ENCODE measurements at regions not wholly inside any gene's neighbourhood (a gene's known extent, or its start where the extent isn't known, plus 50 kb on each side); places are given as distances from the start of the nearest gene placed in this dataset.
"Not testable (repeated sequence)": the region's sequence is repeated elsewhere in the genome, so short reads cannot be mapped to it uniquely, and the experiment has no call there.

DNA sequence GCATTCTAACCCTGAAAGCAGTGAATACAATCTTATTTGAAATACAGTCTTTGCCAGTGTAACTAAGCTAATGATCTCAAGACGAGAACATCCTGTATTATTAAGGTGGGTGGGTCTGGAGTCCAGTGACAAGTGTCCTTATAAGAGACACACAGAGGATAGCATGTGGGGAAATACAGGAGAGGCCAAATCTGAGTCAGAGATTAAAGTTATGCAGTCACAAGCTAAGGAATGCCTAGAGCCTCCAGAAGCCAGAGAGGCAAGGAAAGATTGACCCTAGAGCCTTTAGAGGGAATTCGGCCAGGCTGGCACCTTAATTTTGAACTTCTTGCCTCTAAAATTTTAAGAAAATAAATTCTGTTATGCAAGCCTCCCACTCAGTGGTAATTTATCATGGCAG, 87.5 kb upstream of the HGF start:
- CTCF ChIA-PET, result no interaction called here
- WGBS (ENCODE audit: insufficient coverage), result 100% methylated on average over 1 of the region's 2 CpGs
- POLR2A ChIA-PET, result no interaction called here

DNA sequence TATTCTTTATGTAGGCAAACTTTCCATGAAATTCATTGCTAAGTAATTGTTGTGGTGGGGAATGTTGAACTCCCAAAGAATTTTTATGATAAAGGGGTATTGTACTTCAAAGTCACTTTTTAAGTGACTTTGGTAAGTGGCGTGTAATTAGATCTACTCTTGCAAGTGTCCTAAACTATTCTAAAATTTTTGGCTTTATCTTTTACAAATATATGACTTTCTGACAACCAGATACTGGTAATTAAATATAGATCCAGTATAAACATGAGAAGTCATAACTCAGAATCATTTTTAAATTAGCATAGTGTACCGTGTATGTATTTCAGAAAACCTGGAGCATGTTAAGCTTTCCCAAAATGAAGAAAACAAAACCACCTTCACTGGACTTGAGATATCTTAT, 84.7 kb upstream of the HGF start:
- no peaks in the 10 kb centered on the region for H3K9me3 ChIP-seq (ENCODE audit: control extremely low read depth in 1 of 5, control insufficient read depth in 4 of 5, insufficient read depth in 2 of 5, low read depth in 1 of 5, low read length in 4 of 5)
- no peak overlapping the region for H3K4me3 ChIP-seq (ENCODE audit: control insufficient read depth in 1 of 7, extremely low read depth in 1 of 7, insufficient read depth in 4 of 7, low read depth in 2 of 7, low read length in 6 of 7)
- H3K4me1 ChIP-seq (ENCODE audit: control extremely low read depth in 1 of 4, control insufficient read depth in 4 of 4, insufficient read depth in 4 of 4, low read length in 3 of 4), result no peaks in the 10 kb centered on the region
- no peak overlapping the region for H3K27ac ChIP-seq (ENCODE audit: insufficient read depth in 1 of 2, low read depth in 1 of 2, low read length in 2 of 2, poor library complexity in 1 of 2, severe bottlenecking in 2 of 2)
- CTCF ChIA-PET, result no interaction called here
- no peak for DNase-seq
- no CpG with 5 or more reads among the region's 2 CpGs for WGBS (ENCODE audit: insufficient coverage)
- POLR2A ChIA-PET, result no interaction called here
- H3K36me3 ChIP-seq (ENCODE audit: control insufficient read depth in 4 of 4, insufficient read depth in 4 of 4, low read length in 3 of 4), result no peaks in the 10 kb centered on the region
- H3K27me3 ChIP-seq (replicated peaks in 2 of 5; ENCODE audit: control insufficient read depth in 4 of 5, insufficient read depth in 5 of 5, low read length in 4 of 5), result no peaks in the 10 kb centered on the region

More for the DNA sequence above, 87.5 kb upstream of the HGF start:
- Histone ChIP-seq H3K4me1 (ENCODE audit: control extremely low read depth in 1 of 4, control insufficient read depth in 4 of 4, insufficient read depth in 4 of 4, low read length in 3 of 4) (no peaks in the 10 kb centered on the region), H3K27ac (ENCODE audit: insufficient read depth in 1 of 2, low read depth in 1 of 2, low read length in 2 of 2, poor library complexity in 1 of 2, severe bottlenecking in 2 of 2) (no peak overlapping the region), H3K9me3 (ENCODE audit: control extremely low read depth in 1 of 5, control insufficient read depth in 4 of 5, insufficient read depth in 2 of 5, low read depth in 1 of 5, low read length in 4 of 5) (no peaks in the 10 kb centered on the region), H3K36me3 (ENCODE audit: control insufficient read depth in 4 of 4, insufficient read depth in 4 of 4, low read length in 3 of 4) (no peaks in the 10 kb centered on the region), H3K27me3 (replicated peaks in 2 of 5; ENCODE audit: control insufficient read depth in 4 of 5, insufficient read depth in 5 of 5, low read length in 4 of 5) (no peaks in the 10 kb centered on the region), H3K4me3 (ENCODE audit: control insufficient read depth in 1 of 7, extremely low read depth in 1 of 7, insufficient read depth in 4 of 7, low read depth in 2 of 7, low read length in 6 of 7) (no peak overlapping the region)
- DNase-seq, result no peak

GRCh38 chr7:81852701-81853100, 82.9 kb upstream of the HGF start:
- H3K27me3 ChIP-seq (replicated peaks in 2 of 5; ENCODE audit: control insufficient read depth in 4 of 5, insufficient read depth in 5 of 5, low read length in 4 of 5), result no peaks in the 10 kb centered on the region
- no peaks in the 10 kb centered on the region for H3K4me1 ChIP-seq (ENCODE audit: control extremely low read depth in 1 of 4, control insufficient read depth in 4 of 4, insufficient read depth in 4 of 4, low read length in 3 of 4)
- H3K36me3 ChIP-seq (ENCODE audit: control insufficient read depth in 4 of 4, insufficient read depth in 4 of 4, low read length in 3 of 4), result no peaks in the 10 kb centered on the region
- DNase-seq, result no peak
- peaks cover 0 to 2% (median 0%) of the 10 kb centered on the region in 5 experiments for H3K9me3 ChIP-seq (ENCODE audit: control extremely low read depth in 1 of 5, control insufficient read depth in 4 of 5, insufficient read depth in 2 of 5, low read depth in 1 of 5, low read length in 4 of 5)
- CTCF ChIA-PET, result no interaction called here
- POLR2A ChIA-PET, result no interaction called here
- no peak overlapping the region for H3K27ac ChIP-seq (ENCODE audit: insufficient read depth in 1 of 2, low read depth in 1 of 2, low read length in 2 of 2, poor library complexity in 1 of 2, severe bottlenecking in 2 of 2)
- H3K4me3 ChIP-seq (ENCODE audit: control insufficient read depth in 1 of 7, extremely low read depth in 1 of 7, insufficient read depth in 4 of 7, low read depth in 2 of 7, low read length in 6 of 7), result no peak overlapping the region

DNA sequence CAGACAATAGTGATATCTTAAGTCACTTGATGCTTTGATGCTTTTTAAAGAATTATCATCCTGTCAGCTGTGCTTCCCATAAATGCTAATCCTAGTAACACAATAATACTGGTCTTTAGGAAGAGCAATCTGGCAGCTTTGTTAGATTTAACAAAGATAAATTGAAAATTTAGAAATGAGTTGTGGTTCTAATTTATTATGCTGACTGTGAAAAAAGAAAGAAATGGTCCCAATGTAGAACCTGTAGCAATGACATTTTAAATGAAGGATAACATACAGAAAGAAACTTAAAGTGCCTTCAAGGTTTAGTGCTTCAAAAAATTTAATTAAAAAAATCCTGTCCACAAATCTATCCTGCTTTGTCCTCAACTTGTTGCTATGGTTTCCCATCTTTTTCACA, 81.6 kb upstream of the HGF start:
- H3K9me3 ChIP-seq (ENCODE audit: control extremely low read depth in 1 of 5, control insufficient read depth in 4 of 5, insufficient read depth in 2 of 5, low read depth in 1 of 5, low read length in 4 of 5), result peaks cover 0 to 2% (median 0%) of the 10 kb centered on the region in 5 experiments
- no peak overlapping the region for H3K27ac ChIP-seq (ENCODE audit: insufficient read depth in 1 of 2, low read depth in 1 of 2, low read length in 2 of 2, poor library complexity in 1 of 2, severe bottlenecking in 2 of 2)
- H3K27me3 ChIP-seq (replicated peaks in 2 of 5; ENCODE audit: control insufficient read depth in 4 of 5, insufficient read depth in 5 of 5, low read length in 4 of 5), result no peaks in the 10 kb centered on the region
- no peaks in the 10 kb centered on the region for H3K36me3 ChIP-seq (ENCODE audit: control insufficient read depth in 4 of 4, insufficient read depth in 4 of 4, low read length in 3 of 4)
- H3K4me1 ChIP-seq (ENCODE audit: control extremely low read depth in 1 of 4, control insufficient read depth in 4 of 4, insufficient read depth in 4 of 4, low read length in 3 of 4), result peaks cover 2 to 8% (median 3%) of the 10 kb centered on the region in 4 experiments
- no peak overlapping the region for H3K4me3 ChIP-seq (ENCODE audit: control insufficient read depth in 1 of 7, extremely low read depth in 1 of 7, insufficient read depth in 4 of 7, low read depth in 2 of 7, low read length in 6 of 7)
- ChIA-PET CTCF (no interaction called here), POLR2A (no interaction called here)
- DNase-seq, result no peak

GRCh38 chr7:81846398-81846797, 76.6 kb upstream of the HGF start:
- ChIA-PET CTCF (no interaction called here), POLR2A (no interaction called here)
- peak in 2 of 3 donors; percentile 38 to 49 for DNase-seq

DNA sequence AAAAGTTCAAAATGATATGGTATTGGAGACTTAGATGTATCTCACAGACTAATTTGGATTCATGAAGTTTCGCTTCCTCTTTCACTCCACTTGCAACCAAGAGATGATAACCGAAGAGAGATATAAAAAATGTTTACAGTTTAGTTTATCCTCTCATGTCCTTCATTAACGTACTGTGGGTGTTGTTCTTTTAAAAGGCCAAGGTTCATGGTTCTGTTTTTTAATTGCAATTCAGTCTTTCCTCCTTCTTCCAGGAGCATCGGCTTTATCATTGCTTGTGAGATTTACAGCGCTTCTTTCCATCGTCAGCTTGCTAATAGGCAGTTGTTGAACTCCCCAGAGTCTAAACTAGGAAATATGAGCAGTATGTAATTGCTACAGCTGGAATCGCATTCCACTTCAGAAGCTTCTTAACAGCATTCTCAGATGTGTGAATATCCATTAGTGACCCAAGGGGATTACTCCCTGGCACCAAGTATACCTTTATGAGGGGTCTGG, 75.9 kb upstream of the HGF start:
- ChIA-PET POLR2A (no interaction called here), CTCF (no interaction called here)
- WGBS (ENCODE audit: insufficient coverage), result 100% methylated on average over 1 of the region's 7 CpGs
- Histone ChIP-seq H3K27me3 (replicated peaks in 2 of 5; ENCODE audit: control insufficient read depth in 4 of 5, insufficient read depth in 5 of 5, low read length in 4 of 5) (no peaks in the 10 kb centered on the region), H3K27ac (ENCODE audit: insufficient read depth in 1 of 2, low read depth in 1 of 2, low read length in 2 of 2, poor library complexity in 1 of 2, severe bottlenecking in 2 of 2) (no peak overlapping the region), H3K9me3 (ENCODE audit: control extremely low read depth in 1 of 5, control insufficient read depth in 4 of 5, insufficient read depth in 2 of 5, low read depth in 1 of 5, low read length in 4 of 5) (peaks cover 0 to 2% (median 0%) of the 10 kb centered on the region in 5 experiments), H3K4me3 (ENCODE audit: control insufficient read depth in 1 of 7, extremely low read depth in 1 of 7, insufficient read depth in 4 of 7, low read depth in 2 of 7, low read length in 6 of 7) (no peak overlapping the region), H3K4me1 (ENCODE audit: control extremely low read depth in 1 of 4, control insufficient read depth in 4 of 4, insufficient read depth in 4 of 4, low read length in 3 of 4) (peaks cover 4 to 20% (median 8%) of the 10 kb centered on the region in 4 experiments), H3K36me3 (ENCODE audit: control insufficient read depth in 4 of 4, insufficient read depth in 4 of 4, low read length in 3 of 4) (no peaks in the 10 kb centered on the region)
- peak in 2 of 3 donors; percentile 7 to 25 for DNase-seq

More at GRCh38 chr7:81846398-81846797, 76.6 kb upstream of the HGF start:
- no CpG with 5 or more reads among the region's 1 CpG for WGBS (ENCODE audit: insufficient coverage)
- Histone ChIP-seq H3K4me3 (ENCODE audit: control insufficient read depth in 1 of 7, extremely low read depth in 1 of 7, insufficient read depth in 4 of 7, low read depth in 2 of 7, low read length in 6 of 7) (no peak overlapping the region), H3K9me3 (ENCODE audit: control extremely low read depth in 1 of 5, control insufficient read depth in 4 of 5, insufficient read depth in 2 of 5, low read depth in 1 of 5, low read length in 4 of 5) (peaks cover 0 to 2% (median 0%) of the 10 kb centered on the region in 5 experiments), H3K27ac (ENCODE audit: insufficient read depth in 1 of 2, low read depth in 1 of 2, low read length in 2 of 2, poor library complexity in 1 of 2, severe bottlenecking in 2 of 2) (no peak overlapping the region), H3K36me3 (ENCODE audit: control insufficient read depth in 4 of 4, insufficient read depth in 4 of 4, low read length in 3 of 4) (no peaks in the 10 kb centered on the region), H3K4me1 (ENCODE audit: control extremely low read depth in 1 of 4, control insufficient read depth in 4 of 4, insufficient read depth in 4 of 4, low read length in 3 of 4) (peaks cover 4 to 20% (median 8%) of the 10 kb centered on the region in 4 experiments), H3K27me3 (replicated peaks in 2 of 5; ENCODE audit: control insufficient read depth in 4 of 5, insufficient read depth in 5 of 5, low read length in 4 of 5) (no peaks in the 10 kb centered on the region)

DNA sequence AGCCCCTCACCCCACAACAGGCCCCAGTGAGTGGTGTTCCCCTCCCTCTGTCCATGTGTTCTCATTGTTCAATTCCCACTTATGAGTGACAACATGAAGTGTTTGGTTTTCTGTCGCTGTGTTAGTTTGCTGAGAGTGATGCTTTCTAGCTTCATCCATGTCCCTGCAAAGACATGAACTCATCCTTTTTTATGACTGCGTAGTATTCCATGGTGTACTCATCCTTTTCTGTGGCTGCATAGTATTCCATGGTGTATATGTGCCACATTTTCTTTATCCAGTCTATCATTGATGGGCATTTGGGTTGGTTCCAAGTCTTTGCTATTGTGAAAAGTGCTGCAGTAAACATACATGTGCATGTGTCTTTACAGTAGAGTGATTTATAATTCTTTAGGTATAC, 73.8 kb upstream of the HGF start:
- H3K27ac ChIP-seq (ENCODE audit: insufficient read depth in 1 of 2, low read depth in 1 of 2, low read length in 2 of 2, poor library complexity in 1 of 2, severe bottlenecking in 2 of 2); CTCF ChIA-PET; H3K36me3 ChIP-seq (ENCODE audit: control insufficient read depth in 4 of 4, insufficient read depth in 4 of 4, low read length in 3 of 4); DNase-seq; POLR2A ChIA-PET; H3K9me3 ChIP-seq (ENCODE audit: control extremely low read depth in 1 of 5, control insufficient read depth in 4 of 5, insufficient read depth in 2 of 5, low read depth in 1 of 5, low read length in 4 of 5); H3K27me3 ChIP-seq (replicated peaks in 2 of 5; ENCODE audit: control insufficient read depth in 4 of 5, insufficient read depth in 5 of 5, low read length in 4 of 5); H3K4me3 ChIP-seq (ENCODE audit: control insufficient read depth in 1 of 7, extremely low read depth in 1 of 7, insufficient read depth in 4 of 7, low read depth in 2 of 7, low read length in 6 of 7): not testable (repeated sequence)
- WGBS (ENCODE audit: insufficient coverage), result 93% methylated on average over 2 of the region's 2 CpGs
- peaks cover 4 to 20% (median 8%) of the 10 kb centered on the region in 4 experiments for H3K4me1 ChIP-seq (ENCODE audit: control extremely low read depth in 1 of 4, control insufficient read depth in 4 of 4, insufficient read depth in 4 of 4, low read length in 3 of 4)
